Fibroblast of lung (primary cell): ENCODE measurements at regions not wholly inside any gene's neighbourhood (a gene's known extent, or its start where the extent isn't known, plus 50 kb on each side); places are given as distances from the start of the nearest gene placed in this dataset.

Source experiments
- CTCF ChIP-seq, 2 donors: IDR thresholded peaks in 1 of 2; conservative IDR thresholded peaks in 1 of 2; 1 replicate in 1 of 2; 2 replicates in 1 of 2; pipeline ENCODE4 v1.5.1; 2011 to 2012; ENCODE audit warnings: low read length in 2 of 2, control low read depth in 1 of 2, inconsistent platforms in 1 of 2, low read depth in 1 of 2, mild to moderate bottlenecking in 1 of 2
- EZH2 ChIP-seq: IDR thresholded peaks from 2 replicates; pipeline ENCODE4 v1.5.1; 2012; ENCODE audit warnings: low read length, control low read depth, mild to moderate bottlenecking; ENCODE audit errors: missing control alignments

- TF ChIP-seq CTCF (conservative IDR thresholded peaks at IDR 0.05 in 1 of 2, IDR thresholded peaks at IDR 0.05 in 1 of 2; ENCODE audit: low read depth in 1 of 2, low read length in 2 of 2) (no peak), EZH2 (no peak)
These were observed 147.8 kb upstream of the POGK start for GRCh38 chr1:166691476-166691875.
